ENCODE measurements at regions not wholly inside any gene's neighbourhood (a gene's known extent, or its start where the extent isn't known, plus 50 kb on each side); places are given as distances from the start of the nearest gene placed in this dataset.

DNA sequence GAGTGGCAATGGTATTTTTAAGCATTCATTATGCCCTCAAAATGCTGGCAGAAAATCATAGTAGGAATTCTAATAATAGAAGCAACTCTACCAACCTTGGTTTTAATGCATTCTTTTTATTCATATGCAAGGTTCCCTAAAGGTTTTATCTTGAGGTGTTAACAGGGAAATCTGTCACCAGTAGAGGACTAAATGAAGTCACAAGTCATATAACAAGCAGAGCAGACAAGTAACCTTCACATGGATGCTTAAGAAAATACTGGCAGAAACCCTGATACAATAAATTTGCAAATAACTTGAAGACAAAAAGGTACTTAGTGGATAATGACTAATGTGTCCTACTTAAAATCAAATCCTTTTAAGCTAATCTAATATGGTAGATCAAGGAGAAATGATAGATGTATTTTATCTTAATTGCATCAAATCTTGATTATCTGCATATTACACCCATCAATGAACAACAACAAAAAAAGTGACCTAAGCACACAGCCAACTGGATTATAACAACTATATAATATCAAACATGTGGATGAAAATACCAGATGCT, 73.3 kb downstream of the RFC3 start:
- DNase-seq = no peak

DNA sequence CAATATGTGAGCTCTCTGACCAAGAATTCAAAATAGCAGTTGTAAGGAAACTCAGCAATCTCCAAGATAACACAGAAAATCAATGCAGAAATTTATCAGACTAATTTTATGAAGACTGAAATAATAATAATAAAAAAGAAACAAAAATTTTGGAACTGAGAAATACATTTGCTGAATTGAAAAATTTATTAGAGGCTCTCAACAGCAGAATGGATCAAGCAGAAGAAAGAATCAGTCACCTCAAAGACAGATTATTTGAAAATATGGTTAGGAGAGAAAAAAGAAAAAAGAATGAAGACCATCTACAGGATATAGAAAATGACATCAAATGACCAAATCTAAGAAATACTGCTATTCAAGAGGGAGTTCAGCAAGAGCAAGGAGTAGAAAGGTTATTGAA, 75.6 kb downstream of the RFC3 start:
- DNase-seq = no peak

DNA sequence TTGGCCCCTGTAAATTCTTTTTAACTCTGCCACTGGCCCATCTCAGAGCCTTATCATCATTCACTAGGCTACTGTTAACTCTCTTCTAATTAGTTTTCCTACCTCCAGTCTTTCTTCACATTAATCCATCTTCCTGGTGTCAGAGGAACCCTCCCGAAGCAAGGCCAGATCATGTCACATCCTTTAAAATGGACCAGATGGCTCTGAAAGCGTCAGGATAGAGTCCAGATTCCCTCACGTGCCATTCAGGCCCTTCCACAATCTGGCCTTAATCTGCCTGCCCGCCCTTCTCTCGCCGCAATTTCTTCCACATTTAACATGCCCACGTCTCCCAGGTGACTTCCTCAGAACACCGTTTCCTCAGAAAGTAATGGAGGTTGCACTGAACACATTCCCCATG, 86.5 kb downstream of the RFC3 start:
- no peak for DNase-seq

DNA sequence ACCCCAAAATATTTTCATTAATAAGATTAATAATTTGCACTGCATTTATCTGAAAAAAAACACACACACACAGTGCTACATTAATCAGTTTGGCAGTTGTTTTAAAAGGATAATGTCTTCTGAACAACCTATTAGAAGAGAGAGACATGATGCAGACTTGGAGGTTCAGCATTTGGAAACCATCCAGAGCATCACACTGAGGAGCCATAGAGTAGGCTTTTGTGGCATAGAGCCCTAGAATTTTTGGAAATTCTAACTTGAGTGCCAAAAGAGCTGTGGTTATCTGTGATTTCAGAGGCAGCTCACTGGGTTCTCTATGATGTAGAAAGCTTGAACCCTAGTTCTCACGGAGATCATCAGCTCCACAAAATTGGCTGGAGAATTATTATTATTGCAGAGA, 90.2 kb downstream of the RFC3 start:
- no peak for DNase-seq

DNA sequence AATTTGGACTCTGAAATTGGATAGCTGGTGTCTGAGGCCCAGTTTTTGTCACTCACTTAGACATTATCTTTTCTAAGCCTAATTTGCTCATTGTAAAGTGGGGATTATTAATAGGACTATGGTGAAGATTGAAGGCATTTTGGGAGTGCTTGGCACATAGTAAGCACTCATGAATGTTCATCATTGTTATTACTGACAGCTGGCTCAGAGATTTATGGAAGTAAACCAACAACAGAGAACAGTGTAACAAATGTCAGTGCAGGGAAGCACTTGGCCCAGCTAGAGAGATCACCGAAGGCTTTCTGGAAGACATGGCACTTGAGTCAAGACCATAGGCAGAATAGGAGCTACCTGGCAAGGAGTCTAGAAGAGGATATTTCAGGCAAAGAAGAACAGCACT, 92.3 kb downstream of the RFC3 start:
- no peak for DNase-seq

DNA sequence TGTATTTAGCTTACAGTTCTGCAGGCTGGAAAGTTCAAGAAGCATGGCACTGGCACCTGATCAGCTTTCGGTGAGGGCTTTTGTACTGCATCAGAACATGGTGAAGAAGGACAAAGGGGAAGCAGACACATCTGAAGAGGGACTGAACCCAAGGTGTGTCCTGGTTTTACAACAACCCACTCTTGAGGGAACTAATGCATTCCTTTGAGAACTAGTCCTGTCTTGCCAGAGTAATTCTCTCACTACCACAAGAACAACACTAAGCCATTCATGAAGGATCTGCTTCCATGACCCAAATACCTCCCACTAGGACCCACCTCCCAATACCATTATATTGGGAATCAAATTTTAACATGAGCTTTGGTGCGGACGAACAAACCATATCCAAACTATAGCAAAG, 93.6 kb downstream of the RFC3 start:
- no peak for DNase-seq

DNA sequence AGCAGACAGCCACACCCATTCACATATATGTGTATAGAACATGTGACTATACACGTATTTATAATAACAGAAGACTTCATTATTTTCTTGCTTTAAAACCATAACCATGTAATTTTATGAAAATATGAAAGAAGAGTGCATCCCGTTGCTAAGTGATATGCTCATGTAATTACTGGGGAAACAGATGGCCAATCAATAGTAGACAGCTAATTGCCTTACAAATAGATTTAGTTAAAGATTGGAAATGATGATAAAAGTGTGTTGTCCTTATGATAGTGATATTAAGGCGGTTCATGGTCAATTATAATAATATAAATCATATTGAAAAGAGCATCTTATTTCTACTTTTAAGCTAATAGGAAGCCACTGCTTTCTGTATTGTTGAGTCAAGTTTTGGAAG, 95.9 kb downstream of the RFC3 start:
- no peak for DNase-seq

DNA sequence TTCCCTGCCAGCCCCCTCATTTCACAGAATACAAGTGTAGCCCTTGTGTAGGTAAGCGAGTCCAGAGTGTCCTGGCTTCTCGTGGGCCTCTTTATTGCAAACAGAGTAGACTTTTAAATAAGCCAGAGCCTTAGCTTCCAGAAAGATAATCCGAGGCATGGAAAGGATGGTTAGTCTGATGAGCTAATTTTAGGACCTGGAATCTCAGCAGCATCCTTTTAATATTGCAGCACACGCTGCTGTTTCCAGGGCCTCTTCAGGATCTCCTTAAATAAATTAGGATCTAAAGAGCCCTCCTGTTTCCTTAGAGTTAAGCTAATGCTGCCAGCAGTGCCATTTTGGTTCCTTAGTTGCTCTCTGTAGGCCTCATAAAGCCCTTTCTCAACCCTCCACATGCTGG, 99.2 kb downstream of the RFC3 start:
- no peak for DNase-seq

DNA sequence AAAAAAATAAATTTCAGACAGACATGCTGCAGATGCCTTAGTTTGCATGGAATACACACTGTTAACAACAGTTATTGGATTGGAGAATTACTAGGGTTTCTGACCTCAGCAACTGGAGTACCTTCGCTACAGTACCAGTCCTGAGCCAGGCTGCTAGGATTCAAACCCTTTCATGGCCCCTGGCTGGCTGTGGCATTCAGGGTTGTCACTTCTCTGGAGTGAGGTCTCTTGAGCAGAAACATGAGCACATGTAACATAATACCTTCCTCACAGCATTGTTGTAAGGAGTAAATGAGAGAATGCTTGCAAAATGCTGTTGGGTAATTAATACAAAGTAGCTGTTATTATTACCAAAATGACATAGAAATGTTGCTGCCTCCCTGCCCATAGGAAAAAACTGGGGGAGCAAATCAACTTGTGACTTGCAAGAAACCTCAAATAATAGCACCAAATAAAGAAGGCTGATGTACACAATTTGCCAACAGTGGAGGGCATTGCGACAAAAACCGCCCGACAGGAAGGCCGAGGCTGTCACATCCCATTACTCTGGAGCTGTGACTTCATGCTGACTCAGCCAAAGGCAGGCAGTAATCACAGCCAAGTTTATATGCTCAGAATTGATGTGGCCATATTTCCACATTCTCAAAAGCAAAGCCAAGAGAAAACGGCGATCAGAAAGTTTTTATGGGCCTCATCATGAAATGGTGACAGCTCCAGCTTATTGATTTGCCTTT, 100.4 kb downstream of the RFC3 start:
- no peak for DNase-seq

DNA sequence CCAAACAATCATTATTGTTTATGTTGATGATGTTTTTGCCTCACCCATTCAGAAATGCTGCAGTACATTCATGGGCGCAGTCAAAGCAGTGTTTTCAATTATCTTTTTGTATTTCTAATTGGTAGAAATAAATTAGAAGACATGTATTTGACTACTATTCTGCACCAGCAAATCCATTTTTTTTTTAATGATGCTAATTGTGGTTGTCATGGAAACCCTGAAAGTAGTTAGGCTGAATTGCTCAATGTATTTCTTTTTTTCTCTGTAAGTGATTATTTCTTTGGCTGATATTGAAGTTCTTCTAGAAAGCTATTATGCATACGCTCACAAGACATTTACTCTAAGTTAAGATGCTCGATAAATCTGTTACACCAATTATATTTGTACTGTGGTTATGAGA, 101.2 kb downstream of the RFC3 start:
- no peak for DNase-seq

DNA sequence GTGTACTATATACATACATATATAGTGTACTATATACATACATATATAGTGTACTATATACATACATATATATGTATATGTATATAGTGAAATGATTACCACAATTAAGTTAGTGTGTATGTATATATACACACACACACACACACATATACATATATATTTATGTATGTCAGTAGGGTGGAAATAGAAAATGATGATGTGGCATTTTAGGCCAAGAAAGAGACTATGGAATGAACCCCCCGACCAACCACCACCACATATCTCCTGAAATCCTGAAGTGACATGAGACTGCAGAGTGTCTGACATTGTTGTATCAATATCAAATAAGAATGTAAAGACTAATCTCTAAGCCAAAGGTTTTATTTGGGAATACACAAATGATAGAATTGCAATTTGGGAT, 107.6 kb downstream of the RFC3 start:
- no peak for DNase-seq

DNA sequence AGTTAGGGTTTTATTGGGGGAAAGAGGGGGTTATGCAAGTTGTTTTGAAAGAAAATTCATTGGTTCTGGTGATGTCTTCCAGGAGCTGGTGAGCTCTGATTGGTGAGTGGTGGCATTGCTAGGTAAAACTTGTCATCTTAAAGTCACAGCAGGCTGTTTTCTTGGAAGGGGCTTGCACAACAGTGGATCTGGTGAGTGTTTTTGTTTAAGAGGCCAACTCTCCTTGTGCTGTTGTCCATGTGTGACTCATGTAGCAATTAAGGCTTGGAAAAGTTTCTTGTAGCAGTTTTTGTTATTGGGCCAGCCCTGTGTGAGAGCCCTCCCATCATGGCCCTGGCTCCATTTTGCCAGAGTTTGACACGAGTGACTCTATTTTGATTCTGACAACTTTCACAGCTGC, 109.4 kb downstream of the RFC3 start:
- no peak for DNase-seq

DNA sequence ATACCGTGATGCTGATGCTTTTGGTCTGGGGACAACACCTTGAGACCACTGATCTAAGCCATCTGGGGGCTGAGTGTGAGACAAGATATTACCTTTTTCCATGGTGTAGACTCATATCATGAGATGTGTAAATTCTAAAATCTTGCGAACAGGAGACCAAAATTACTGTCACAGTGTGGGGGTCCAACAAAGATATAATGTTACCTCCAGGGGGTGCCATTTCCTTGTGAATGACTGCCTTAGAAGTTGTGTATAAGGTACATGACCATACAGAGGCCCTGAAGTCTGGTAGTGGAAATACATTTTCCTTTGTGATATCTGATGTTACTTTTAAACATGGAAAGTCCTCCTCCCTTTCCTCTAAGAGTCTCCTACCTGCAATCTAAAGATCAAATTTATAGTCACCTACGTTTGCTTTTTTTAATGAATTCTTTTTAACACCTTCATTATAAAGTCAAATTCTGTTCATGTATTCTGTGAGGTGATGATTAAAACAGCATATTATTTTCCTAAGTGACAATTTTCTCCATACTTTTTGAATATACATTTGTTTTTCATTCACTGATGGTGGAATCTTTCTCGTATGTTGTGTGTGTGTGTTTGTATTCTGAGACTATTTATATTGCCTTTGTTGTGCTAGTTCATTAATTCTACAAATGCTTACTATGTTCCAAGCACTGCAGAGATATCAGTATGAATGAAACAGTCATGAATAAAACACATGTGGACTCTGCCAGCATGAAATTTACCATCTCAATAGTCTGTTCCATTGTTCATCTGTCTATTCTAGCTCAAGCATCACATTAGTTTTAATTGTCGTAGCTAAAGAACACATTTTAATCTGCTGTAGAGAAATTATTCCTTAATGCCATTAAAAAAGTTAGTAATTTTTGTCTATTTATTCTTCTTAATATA, 113.7 kb downstream of the RFC3 start:
- no peak for DNase-seq

DNA sequence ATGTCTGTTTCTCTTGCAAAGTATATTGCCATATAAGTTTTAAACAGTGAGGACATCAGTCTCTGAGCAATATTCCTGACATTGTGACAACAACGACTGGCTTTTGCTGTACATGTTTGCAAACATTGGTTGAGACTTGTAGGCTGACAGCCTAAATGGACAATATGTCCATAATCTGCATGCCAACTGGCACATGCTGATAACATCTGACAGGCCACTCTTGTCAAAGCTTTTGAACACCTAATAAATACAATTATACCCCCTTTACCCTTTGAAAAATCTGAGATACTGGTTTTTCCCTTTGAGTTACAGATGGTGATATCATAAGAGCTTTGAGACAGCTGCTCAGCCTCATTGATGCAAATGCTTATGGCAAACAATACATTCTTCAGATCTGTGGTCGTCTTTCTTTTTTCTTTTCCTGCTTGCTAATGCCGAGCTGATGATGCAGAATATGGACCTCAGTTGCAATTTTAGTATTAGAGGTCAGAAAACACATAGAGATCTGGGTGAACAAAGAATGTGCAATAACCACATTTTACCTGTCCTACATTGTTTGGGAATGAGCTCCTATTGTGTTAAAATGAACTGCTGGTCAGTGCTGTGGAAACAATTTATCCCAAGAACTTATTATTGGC, 114.9 kb downstream of the RFC3 start:
- no peak for DNase-seq

DNA sequence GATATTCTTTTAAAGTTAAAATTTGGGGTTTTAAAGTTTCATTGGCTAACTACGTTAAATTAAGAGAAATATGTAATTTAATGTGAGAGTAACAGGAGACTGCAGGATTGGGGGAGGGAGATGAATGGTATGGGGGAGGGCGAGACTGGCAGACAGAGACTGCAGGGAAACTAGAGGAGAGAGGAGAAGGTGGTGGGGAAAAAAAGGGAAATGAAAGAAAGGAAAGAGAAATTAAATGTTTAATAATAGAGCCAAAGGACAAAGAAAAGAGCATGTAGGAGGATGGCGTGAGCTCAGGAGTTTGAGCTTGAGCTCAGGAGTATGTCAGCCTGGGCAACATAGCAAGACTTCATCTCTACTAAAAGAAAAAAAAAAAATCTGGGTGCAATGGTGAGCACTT, 115.9 kb downstream of the RFC3 start:
- no peak for DNase-seq

DNA sequence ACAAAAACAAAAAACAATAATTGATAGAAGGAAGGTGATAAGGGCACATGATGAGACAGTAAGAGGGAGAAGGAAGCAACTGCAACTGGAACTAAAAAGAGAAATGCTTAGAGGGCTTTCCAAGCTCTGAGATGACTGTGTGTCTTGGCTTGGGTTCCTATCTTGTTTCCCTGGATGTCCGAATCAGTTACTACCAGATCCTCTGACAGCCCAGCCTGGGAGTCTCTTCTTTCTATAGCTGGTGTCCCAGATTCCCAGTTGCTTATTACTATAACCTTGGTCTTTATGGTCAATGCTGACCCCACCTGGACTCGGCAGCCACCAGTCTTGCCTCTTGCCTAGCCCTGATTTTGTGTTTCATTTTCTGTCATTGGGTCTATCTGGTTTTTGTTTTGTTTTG, 116.4 kb downstream of the RFC3 start:
- no peak for DNase-seq

DNA sequence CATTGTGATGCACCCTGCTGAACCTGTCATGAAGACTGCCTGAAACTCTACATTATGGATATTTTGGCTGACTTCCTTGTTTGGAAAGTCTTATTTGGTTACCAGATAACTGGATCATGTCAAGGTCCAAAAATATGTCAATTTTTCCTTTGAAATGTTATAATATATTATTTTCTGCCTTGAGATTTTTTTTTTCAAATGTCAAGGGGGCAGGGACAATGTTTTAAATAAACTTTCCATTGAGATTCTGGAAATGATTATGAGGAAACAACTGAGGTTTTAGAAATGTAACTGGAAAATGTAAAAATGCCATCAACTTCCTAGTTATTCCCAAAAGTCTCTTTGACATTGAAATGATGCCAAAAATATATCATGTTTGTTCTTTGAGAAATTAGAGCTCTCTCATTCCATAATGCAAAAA, 117.0 kb downstream of the RFC3 start:
- no peak for DNase-seq

DNA sequence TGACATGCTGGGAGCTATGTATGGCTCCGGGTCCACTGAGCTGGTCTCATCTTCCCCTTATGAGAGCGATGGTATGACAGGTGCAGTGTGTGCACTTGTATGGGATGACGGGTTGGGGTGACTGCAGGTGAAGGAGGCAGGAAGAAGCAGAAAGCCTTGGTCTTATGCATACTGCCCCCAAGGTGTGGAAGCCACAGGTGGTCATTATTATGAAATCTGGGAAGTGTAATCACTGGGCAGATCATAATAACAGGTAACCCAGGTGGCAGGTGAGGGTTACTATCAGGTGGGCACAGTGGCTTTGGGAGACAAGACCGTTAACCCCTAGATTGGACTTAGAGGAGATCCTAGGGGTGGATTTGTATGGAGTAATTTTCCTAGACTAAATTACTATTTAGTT, 118.0 kb downstream of the RFC3 start:
- DNase-seq = no peak

DNA sequence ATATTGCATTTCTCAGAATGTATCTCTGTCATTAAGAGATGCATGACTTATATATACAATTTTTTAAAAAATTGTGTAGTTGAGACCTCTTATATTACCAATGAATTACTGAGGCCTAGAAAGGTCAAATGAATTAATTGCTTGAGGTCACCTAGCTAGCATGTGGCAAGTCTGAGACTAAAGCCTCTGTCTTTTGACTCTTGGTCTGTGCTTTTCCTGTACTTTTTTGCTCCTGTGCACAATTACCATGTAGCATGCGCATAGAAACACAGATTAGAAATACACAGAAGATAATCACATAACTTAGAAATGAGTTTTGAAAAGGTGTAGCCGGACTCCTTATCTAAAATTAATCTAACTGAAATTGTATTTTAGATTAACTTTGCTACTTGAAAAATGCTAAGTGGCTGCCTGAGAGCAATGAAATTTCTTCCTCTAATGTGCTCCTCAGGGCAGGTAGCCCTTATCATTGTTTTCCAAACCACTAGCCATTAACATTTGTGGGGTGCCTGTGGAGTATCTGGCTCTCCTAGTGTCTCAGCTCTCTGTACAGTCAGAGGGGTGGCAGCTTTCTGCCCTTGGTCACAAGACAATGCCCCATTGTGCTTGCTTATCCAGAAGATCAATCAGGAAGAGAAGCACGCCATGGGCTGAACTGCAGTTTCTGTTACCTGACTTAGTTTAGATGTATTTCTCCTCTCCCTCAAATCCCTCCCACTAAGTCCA, 119.6 kb downstream of the RFC3 start:
- no peak for DNase-seq

DNA sequence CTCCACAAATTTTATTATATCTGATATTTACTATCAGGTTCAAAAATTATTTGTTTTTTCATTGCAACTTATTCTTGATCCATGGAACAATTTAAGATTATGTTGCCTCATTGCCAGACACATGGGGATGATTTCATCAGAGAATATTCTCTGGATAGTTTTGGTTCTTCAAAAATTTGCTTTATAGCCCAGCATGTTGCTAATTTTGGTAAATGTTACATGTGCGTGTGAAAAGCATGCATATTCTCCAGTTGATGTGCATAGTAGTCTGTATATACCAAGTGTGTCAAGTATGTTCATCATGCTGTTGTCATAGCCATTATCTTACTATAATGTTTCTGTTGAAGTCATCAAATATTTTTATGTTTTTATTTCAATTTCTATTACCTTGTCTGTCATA, 122.3 kb downstream of the RFC3 start:
- no peak for DNase-seq

DNA sequence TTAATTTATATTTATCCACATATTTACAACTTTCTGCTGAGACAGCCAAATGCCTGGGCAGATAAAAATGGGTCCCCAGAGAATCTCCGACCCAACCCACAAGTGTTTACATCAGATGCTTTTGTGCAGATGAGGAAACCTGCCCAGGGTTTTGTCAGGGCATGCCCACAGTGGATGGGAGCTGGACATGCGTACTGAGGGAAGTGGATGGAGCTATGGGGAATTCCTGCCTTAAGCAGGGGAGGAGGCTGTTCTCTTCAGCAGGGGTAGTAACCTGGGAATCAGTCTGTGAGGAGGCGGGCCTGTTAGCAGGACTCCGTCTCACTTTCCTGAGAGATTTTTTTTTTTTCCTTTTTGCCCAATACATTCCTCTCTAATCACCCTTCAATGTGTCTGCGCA, 122.9 kb downstream of the RFC3 start:
- DNase-seq = no peak

DNA sequence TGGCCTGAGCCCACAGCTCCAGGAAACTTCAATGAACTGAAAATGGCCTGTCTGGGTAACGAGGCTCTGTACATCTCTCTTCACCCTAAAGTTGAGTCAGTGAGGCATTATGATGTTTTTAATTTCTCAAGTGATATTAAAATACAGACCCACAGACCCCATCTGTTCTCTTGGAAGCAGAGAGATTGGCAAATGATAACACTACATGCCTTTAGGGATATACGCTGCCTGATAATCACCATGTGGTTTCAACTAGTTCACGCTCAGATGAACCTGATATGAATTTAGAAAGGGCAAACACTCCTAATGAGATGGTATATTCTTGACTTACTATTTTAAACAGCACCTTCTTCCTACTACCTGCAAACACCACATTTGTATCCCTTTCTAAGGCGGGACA, 127.5 kb downstream of the RFC3 start:
- no peak for DNase-seq

DNA sequence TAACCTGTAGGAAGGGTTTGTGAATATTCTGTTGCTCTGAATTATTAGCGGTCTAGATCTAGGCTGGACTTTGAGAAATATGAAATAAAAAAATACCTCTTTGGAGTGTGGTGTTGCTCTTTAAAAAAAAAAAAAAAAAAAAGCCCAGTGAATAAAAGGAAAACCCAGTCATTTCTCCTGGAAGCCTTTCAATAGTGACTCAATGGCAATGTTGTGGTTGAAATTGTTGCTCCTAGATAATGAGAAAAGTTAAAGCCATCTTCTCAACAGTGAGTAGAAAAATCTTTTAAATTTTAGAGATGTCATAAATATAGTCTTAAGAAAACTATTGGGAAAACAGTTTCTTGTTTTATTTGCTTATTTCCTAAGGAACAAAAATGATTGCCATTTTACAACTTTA, 135.3 kb downstream of the RFC3 start:
- DNase-seq = no peak

Data from activated naive CD4-positive, alpha-beta T cell treated with Interleukin-2 at 50 U/mL for 16 hours (primary cell).